ENCODE measurements at regions not wholly inside any gene's neighbourhood (a gene's known extent, or its start where the extent isn't known, plus 50 kb on each side); places are given as distances from the start of the nearest gene placed in this dataset.
"Not testable (repeated sequence)": the region's sequence is repeated elsewhere in the genome, so short reads cannot be mapped to it uniquely, and the experiment has no call there.

DNA sequence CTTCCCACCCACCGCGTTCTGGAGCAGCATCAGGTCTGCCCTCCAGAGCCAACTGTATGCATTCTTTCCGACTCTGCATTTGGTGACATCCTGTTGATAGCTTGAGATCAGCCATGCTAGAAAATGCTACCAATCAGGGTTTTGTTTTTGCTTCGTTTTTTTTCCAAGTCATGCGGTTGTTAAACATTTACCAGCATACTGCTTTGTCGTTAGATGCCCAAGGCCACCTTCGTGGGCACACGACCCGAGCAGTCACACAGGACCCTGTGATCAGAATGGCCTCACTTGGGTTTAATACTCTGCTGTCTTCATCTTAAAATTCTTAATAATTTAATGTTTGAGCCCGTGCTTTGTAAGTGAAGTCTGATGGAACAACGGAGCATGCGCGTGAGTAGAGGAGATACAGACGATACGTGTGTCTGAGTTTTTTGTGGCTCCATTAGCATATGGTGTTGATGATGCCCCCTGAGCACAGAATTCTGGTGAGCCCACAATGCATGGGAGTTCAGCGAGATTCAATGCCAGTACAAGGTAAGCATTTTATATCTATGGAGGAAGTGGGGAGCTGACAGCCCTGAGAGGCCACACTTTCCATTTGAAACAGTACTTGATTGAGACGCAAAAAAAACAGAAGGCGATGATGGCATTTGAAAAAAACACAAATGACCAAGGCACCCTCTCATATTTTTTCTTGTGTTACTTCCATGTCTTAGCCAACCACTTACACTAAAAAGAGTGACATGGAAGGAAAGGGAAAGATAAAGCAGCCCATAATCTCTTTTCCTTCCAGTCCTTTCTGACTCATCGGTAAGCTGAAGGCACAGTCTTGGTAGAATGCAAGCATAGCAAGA lies 323.6 kb downstream of the BCOR start:
- peak; percentile 19 to 49 (median 22) for DNase-seq

DNA sequence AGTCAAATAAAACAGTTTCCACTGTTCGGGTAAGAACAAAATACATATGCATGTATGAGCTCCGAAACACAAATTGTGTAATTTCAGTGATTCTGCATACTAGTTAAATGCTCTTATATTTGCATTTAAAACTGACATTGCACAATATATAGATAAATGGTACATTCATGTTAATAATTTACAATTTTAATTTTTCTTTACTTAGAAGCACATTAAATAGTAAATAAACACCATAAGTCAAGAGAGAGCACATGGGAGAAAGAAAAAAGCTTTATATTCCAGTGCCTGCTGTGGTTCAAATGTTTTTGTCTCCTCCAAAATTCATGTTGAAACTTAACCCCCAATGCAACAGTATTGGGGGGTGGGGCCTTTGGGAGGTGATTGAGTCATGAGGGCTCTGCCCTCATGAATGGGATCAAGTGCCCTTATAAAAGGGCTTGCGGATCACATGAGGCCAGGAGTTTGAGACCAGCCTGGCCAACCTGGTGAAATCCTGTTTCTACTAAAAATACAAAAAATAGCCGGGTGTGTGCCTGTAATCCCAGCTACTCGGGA lies 322.9 kb downstream of the BCOR start:
- DNase-seq, result no peak

DNA sequence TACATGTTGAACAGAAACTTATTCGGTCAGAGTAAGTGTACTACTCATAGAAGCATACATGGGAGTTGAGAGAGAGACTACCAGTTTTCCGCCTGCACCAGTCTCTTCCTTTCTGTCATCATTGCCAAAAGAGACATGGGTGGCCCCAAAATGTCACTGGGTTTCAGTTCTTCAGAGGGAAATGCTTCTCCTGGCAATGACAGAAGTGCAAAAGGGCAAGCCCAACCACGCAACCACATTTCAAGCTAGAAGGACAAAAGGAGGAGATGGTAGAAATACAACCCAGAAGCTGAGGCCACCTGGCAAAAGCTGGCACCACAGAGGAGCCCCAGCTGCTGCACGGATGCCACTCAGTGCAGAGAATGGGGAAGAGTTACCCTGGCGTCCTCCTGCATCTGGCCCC lies 320.1 kb downstream of the BCOR start:
- peak in 3 of 4 experiments; percentile 49 to 62 (median 57) for DNase-seq

DNA sequence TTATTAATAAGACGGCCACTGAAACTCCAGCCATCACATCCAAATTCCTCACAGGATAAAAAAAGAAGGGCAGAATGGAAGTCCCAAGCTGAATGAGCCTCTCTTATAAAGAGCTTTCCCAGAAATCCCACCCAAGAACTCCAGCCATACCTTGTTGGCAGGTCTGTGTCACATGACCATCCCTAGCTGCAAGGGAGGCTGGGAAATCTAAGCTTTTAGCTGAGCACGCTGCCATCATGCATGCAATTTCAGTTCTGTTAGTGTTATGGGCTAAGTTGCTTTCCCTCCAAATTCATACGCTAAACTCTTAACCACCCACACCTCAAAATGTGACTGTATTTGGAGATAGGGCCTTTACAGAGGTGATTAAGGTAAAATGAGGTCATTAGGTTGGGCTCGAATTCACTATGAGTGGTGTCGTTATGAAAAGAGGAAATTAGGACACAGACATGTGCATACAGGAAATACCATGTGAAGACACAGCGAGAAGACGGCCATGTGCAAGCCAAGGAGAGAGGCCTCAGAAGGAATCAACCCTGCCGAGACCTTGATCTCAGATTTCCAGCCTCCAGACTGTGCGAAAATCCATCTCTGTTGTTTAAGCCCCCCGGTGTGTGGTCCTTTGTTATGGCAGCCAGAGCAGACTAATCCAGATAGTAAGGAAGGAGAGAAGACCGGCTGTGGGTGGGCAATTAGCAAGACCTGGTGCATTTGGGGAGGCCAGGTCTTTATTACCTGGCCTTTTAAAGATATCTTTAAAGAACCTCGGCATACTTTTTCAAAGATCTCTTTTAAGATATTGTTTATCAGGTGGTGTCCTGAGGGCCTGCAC lies 317.6 kb downstream of the BCOR start:
- DNase-seq, result peak in 3 of 4 experiments; percentile 17 to 52 (median 50)

DNA sequence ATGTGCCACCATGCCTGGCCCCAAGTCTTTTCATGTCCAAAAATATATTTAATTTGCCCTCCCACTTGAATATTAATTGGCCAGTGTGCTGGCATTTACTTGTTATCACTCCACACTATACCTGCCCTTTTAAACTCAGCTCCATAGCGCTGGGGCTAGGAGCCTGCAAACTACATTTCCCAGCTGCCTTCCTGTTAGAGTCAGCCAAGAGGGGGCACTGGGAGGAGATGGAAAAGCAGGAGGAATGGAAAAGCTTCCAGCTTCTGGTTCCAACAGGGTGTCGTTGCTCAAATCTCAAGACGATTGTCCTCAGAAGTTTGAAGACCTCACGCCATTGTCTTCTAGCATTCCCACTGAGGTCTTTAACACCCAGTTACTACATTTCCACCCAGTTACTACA lies 315.5 kb downstream of the BCOR start:
- DNase-seq, result no peak

DNA sequence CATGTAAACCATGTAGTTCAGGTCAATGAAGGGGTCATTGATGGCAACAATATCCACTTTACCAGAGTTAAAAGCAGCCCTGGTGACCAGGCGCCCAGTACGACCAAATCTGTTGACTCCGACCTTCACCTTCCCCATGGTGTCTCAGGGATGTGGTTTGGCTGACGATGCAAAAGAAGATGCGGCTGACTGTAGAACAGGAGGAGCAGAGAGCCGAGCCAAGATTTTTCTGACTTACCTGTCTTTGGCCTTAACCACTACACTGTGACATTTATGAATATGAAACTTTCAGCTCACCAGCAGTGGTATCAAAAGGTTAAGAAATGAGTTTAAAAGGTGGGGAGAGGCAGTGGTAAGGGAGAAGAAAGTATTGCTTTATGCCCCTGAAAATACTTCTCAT lies 309.8 kb downstream of the BCOR start:
- DNase-seq, result no peak

DNA sequence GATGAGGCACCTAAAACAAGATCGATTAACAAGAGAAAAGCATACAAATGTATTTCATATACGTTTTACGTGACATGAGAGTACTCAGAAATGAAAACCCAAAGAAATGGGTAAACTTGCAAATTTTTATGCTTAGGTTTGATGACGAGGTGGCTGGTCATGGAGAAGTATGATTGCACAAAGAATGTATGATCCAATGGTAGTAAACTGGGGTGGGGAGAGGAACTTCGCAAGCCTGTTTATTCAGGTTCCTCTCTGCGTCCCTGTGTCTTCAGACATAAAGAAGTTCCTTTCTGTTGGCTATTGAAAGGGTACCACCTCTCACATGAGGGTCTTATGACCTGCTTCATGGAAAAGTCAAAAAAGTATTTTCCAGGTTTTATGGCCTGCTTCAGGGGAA lies 309.2 kb downstream of the BCOR start:
- peak; percentile 31 to 56 (median 46) for DNase-seq

DNA sequence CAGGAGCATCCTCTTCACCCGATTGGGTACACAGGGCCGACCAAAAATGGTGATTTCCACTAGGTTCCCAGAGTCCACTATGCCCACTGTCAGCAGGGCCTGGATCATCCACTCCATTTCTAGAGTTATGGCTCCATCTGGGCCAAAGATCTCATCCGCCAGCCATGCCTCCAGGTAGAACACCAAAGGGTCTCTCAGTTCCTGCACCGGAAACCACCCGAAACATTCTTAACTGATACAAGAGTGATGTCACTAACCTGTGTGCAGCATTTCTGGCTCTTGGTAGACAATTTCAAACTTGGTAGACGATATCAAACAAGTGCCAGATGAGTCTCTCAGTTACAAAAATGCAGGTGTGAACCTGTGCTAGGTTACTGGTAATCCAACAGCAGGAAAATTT lies 306.1 kb downstream of the BCOR start:
- DNase-seq, result no peak

DNA sequence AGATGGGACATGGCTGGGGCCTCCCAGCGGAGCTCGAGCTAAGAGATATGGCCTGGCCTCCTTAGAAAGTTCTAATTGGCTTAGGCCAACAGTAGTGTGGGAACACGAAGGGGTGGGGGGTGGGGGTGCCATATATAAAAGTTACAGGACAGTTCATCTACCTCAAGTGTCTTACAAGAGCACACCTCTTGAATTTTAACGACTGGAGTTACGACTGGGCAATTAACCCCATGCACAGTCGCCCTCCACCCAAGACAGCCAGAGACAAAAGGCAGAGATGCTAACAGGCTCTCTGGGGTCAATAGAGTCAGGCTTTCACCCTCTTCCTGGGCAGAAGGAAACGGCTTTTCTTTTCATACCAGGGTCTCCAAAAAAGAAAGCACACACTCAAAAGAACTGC lies 302.2 kb downstream of the BCOR start:
- no peak for DNase-seq

DNA sequence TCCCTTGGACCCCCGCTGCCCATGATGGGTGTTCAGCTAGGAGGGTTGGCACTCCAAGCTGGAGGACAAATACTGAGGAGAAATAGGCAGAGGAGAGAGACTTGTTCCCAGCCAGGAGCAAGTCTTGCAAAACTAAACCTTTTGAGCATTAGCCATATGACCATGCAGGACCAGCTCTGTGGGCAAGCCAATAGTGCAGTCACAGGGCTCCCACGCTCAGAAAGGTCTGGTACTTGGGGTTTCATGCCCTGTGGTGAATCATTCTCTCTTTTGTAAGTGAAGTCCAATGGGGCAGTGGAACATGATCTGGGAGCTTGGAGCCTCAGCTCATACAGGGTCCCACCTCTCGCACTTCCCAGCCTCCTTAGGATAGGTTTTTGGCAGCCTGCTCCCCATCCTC lies 300.9 kb downstream of the BCOR start:
- peak in 3 of 4 experiments; percentile 40 to 52 (median 47) for DNase-seq

DNA sequence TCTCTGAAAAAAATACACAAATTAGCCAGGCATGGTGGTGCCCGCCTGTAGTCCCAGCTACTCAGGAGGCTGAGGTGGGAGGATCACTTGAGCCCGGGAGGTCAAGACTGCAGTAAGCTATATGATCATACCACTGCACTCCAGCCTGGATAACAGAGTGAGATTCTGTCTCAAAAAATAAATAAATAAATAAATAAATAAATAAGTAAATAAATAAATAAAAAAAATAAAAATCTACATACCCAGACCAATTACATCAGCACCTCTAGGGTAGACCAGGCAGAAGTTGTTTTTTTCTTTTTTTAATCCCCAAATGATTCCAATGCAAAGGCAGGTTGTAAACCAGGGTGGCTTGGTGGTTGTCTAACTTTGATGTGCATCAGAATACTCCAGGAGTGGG lies 299.3 kb downstream of the BCOR start:
- DNase-seq, result not testable (repeated sequence)

DNA sequence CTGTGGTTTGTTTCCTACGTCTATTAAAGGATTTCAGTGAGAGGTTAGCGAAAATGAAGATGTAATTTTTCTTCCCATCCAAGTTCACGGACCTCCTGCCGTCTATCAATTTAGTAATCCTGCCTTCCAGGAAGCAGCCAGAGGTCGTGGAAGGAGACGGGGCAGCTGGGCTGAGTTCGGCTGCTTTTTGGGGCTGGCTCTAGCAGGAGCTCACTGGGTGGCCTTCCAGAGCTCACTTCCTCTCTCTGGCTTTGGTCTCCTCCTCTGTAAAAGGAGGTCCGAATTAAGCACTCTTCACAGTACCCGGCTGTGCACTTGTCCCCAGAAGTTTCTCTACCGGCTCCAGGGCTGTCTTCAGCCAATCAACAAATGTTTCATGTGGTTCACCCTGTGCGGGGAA lies 295.4 kb downstream of the BCOR start:
- peak in 3 of 4 experiments; percentile 31 to 51 (median 48) for DNase-seq

DNA sequence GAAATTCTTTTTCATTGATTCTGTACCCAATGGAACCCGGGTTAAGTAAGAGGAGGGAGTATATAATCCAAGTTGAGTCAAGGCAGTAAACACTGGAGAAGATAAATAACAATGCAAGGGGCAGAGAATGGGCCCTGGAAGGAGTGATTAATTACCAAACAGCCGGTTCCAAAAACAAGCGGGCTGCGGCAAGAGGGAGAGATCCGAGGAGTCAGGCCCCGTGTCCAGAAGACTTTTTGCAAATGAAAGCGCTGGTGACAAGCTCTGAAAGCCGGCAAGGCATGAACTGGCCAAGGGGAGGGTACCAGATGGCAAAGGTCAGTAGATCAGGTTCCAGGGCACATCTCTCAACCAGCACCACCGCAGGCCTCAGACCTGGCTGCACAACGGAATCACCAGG lies 294.9 kb downstream of the BCOR start:
- DNase-seq, result no peak

DNA sequence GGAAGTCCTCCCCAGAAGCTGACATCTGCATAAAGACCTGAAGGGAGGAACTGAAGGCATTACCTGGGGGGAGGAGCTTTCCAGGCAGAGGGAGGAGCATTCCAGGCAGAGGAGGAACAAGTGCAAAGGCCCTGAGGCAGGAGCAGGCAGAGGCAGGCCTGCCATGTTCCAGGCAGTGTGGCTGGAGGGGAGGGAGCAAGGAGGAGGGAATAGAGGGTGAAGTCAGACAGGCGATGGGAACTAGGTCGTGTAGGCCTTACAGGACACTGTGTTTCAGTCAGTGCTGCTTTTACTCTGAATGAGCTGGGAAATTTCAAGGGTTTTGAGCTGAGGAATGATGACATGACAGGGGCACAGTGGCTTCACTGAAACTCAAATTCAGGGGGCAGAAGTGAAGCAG lies 292.7 kb downstream of the BCOR start:
- DNase-seq, result no peak

DNA sequence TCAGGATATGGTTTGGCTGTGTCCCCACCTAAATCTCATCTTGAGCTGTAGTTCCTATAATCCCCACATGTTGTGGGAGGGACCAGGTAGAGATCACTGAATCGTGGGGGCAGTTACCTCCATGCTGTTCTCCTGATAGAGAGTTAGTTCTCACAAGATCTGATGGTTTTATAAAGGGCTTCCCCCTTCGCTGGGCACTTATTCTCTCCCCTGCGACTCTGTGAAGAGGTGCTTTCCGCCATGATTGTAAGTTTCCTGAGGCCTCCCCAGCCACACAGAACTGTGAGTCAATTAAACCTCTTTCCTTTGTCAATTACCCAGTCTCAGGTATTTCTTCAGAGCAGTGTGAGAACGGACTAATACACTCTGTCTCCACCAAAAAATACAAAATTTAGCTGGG lies 291.9 kb downstream of the BCOR start:
- DNase-seq, result no peak

DNA sequence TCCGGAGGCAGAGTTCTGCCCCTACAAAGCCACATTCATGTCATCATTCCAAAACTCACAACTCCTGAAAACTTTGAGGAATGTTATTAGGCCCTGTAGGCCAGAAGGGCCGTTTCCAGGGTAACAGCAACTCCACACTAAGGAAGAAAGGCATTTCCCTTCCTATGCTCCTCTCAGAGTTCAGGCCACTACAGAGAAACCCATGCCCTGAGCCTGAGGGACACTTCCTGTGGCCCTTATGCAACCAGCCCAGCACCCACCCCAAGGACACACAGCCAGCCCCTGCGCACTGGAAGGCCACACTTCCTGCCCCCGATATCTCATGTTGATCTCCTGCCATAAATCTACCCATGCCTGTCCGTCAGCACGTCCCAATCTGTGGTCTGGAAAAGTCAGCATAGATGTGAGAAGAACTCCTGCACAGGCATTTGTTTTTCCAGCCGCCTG lies 289.3 kb downstream of the BCOR start:
- DNase-seq, result peak in 3 of 4 experiments; percentile 3 to 22 (median 9)

DNA sequence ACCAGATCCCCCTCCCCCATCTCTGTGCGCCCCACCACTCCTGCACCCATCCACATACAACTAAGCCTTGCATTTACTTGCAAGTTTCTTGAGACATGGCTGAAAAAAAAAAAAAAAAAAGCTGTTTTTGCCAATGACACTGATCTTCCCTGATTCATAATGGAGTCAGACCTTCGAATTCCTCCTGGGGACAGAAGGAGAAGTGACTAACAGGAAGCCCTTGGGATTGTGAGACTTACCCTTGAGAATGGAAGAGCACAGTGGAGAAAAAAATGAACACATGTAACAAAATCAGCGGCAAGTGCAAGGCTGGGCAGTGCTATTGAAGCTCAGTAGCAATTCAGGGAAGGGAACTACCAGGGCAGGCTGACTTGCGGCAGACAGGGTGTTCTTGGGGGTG lies 288.4 kb downstream of the BCOR start:
- peak; percentile 37 to 73 (median 54) for DNase-seq

DNA sequence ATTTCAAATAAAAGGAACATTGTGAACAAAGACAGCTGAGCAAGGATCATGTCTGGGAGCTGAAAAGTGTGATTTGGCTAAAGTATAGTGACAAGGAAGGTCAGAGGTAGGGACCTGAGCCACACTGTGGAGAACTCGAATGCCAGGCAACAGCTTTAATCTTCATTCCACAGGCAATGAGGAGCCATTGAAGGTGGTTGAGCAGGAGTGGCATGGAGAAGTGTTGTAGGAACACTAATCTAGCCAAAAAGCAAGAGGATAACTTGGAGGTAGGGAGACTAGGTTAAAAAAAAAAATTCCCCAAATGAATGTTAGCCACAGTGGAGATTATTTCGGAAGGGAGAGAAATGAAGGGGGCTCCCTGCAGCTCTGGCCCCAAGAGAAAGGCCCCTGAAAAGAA lies 286.9 kb downstream of the BCOR start:
- DNase-seq, result no peak

DNA sequence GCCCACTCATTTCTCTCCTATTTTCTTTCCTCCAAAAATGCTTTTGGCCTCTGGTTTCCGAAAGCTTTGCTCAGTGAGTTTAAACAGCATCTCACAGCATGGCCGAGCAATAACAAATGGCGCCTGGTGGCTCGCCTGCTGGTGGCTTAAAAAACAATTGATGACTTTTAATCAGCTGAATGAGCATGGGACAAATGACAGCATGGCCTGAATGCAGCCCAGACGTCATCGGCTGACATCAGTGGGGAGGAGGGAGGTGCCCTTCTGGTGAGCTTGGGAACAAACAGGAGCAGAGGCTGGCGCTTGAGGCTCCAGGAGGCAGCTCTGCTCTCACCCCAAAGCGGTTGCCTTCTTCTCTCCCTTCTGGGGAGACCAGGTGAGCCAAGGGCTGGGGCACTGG lies 286.4 kb downstream of the BCOR start:
- DNase-seq, result peak in 3 of 4 experiments; percentile 5 to 42 (median 22)

DNA sequence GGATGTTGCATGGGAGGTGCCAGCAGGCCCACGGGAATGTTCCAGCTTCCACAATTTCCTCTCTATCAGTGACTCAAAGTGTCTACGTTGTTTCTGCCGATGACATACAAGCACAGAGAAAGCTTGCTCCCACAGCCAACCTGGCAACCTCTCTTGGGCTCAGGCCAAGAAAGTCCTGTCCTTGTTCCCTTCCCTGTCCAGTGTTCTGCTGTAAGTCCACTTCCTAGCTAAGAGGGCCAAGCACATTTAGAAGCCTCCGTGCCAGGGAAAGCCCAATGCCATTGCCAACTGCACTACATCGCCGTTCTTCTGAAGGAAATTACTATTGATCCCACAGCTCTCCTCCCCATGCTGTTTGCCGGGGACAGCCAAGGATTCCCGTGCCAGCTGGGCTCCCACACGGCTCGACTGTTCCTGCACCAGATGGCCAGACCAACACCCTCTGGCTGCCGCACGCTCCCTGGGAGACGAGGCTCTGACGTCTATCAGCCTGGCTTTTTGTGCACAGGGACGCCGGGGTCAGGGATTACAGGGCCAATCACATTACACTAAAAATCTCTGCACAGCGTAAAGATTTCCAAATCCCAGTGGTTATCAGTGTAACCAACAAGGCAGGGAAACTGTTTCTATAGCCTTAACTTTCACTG lies 284.0 kb downstream of the BCOR start:
- no peak for DNase-seq

DNA sequence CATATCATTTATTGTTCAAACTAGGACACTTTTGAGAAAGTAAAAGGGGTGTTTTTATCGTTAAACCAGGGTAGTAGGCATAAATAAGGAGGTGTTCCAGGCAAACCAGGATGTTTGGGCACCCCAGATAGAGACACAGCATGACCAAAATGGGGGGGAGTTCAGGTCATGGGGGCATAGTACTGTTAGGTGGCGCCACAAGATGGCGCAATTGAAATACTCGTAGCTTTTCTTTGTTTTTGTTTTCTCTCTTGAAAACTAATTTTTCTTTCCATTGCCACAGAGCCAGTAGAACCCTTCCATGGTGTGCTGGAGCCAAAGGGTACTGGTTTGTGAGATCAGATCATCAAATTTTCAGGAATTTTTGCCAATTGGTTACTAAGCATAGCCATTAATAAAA lies 283.4 kb downstream of the BCOR start:
- peak; percentile 10 to 48 (median 24) for DNase-seq

DNA sequence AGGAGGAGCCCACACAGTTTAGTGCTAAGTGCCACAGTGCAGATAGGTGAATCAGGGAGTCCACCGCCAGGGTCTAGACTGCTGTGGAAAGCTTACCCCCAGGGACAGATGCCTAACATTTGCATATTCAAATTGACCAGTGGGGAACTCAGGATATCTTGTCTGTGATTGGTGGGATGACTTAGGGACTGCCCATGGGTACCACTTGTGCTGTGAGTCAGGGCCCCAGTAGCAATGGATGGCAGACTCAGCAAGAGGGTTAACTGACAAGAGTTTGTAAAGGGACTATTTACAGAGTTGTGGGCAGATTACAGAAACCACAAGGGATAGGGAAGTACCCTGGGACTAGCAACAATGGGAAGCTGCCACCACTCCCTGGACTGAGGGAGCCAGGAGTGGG lies 282.1 kb downstream of the BCOR start:
- DNase-seq, result peak; percentile 26 to 73 (median 66)

All from suppressor macrophage (primary cell).